GM21528 (cell line): ENCODE measurements at regions not wholly inside any gene's neighbourhood (a gene's known extent, or its start where the extent isn't known, plus 50 kb on each side); places are given as distances from the start of the nearest gene placed in this dataset.

Experiments used
- ATAC-seq: cut with Tn5 transposase; IDR thresholded peaks from one replicate; pipeline ENCODE4 v1.9.1; 2021; ENCODE audit warnings: mild to moderate bottlenecking, moderate library complexity; ENCODE audit not compliant: unreplicated experiment, low FRiP score

DNA sequence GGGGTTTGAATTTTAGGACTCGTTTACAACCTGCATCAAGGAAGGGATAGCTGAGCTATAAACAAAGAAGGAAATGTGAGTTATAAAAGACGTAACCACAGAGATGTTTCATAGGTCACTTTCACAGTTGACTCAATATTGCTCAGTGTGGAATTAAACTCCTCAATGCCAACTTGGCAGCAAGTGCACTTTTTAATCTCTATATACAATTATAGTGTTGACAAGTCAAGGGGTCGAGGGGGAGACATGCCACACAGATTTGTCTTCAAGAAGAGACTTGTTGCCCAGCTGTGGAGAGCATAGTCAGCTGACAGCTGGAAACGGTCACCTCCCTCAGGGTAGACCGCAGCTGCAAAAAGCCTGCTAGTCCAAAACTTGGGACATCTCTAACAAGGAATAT lies 163.4 kb upstream of the DMAC1 start:
- no peak for ATAC-seq

DNA sequence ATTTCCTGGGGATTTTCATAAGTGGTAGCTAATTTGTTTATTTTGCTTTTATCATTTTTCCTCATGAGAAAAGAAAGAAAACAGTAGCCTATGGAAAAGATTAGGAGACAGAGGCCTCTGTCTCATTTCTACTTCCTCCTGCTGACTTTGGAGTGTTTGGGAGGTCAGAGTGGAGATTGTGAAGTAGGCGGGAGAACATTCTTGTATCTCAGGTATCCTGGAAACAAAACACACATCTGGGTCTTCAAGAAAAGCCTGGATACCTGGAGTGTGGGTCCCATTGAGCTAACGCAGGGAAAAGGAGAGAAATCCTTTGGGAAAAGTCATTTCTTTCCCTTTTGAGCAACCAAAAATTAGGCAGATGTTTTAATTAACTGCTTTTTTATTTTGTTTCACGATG lies 161.5 kb upstream of the DMAC1 start:
- no peak for ATAC-seq

DNA sequence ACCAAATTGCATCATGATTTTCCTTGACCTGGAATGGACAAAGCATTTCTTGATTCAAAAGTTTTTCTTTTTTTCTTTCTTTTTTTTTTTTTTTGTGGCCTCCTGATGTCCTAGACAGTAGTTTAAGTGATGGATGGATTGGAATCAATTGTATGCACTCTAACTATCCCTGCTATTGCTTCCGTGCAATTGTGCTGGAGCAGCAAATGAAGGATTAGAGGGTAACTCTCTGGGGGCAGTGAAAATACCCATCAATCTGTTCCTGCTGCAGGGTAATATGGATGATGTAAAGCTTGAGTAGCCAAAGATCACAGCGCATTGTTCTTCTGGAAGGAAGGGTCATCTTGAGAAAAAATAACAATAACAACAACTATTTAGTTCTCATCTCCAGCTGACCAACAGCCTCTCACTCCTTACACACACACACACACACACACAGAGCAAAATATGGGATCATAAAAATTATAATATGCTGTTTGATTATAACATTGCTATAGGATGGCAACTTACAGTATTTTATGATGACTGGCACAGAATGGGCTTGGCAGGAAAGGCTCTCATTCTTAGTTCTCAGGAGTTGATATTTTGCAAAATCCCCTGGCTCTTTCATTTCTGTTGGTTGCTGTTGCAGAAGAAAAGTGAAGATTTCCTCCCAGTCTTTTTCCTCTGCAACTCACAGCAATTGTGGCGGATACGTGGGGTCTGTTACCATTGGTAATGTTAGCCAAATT lies 160.9 kb upstream of the DMAC1 start:
- ATAC-seq = no peak

DNA sequence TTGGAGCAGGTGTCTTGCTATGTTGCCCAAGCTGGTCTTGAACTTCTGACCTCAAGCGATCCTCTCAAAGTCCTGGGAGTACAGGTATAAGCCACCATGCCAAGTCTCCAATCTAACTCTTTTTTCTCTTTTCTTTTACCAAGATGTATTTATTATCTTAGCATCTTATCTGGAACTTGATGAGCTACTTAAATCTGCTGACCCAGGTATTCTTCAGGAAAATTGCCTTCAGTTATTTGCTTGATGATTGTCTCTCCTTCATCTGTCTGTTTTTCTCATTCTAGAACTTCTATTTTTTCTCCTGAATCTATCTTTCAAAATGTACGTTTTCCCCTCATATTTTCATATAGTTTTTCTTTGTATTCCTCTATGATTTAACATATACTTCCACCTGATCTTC lies 158.2 kb upstream of the DMAC1 start:
- no peak for ATAC-seq

DNA sequence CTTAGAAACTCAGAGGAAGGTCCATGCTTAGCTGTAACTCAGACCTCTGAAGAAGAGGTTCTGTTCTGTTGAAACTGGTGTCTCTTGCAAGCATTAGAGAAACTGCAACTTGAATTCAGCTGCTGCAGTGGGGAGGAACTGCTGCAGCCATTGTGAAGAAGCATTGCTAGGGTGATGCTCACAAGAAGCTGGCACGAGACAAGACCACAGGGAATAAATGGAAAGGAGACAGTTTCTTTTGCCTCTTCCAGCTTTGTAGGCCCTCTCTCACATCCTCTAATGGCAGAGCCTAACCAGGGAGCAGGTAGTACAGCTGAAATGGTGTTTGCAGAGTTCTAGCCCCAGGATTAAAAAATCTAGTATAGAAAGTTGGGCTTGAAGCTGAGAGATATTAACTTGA lies 148.0 kb upstream of the DMAC1 start:
- no peak for ATAC-seq

DNA sequence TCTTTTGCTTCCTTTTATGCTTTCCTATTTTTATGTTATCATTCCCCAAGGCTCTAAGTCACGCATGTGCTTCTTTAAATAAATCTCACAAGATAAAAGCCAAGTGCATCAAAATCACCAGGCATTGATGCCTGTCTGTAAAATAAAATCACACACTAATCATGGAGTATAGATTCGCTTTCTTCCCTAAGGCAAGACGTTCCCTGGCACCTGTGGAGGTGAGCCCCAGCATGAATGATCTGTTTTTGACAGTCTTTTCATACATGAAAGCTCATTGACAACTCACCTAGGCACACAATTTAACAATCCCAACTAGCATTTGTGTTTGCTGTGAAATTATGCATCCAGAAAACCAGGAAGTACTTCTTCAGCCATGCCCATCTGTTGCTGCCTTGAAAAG lies 146.9 kb upstream of the DMAC1 start:
- no peak for ATAC-seq

DNA sequence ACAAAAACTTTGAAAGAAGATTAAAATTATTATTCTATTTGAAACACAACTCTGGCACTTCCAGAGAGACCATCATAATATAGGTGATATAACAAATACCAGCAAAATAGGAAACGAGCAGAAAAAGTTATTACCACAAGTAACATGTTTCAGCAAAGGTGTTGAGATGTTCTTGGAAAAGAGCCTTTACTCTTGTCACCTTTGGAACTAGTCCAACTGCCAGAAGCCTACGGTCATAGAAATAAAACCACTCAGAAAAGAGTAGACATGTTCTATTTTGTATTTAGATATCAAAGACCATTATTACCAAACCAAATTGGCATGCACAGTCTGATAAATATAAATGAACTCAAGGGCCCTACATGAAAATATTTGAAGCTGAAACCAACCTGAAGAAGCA lies 145.0 kb upstream of the DMAC1 start:
- ATAC-seq = no peak

DNA sequence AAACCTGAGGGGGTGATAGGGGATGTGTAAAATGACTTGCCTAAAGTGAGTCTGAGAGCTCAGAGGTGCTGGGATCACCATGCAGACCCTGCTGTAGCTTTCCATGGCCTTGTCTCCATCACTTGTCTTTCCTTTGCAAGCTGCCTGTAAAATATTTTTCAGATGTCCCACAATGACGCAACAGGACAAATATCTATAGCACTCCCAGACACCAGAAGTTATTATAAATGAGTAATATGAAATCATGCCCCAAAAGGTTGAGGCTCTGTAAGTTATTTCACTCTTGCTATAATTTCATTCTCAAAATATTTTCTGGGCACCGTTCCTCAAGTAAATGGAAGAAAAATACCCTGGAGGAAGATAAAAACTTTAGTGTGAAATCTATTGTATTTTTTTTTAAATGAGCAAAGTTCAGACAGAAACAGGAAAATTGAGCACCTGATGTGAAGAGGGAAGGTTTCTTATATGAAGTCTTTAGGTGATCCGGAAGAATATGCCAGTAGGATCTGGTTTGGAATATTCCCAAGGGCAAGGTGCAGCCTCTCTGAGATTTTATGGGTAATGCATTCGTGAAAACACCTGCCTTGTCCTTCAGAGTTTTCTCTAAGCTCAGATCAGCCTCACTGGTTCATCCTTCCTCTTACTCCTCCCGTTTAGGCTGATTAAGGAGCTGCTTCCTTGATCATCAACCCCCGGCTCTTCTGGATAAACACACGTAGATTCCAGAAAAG lies 138.3 kb upstream of the DMAC1 start:
- ATAC-seq = no peak

DNA sequence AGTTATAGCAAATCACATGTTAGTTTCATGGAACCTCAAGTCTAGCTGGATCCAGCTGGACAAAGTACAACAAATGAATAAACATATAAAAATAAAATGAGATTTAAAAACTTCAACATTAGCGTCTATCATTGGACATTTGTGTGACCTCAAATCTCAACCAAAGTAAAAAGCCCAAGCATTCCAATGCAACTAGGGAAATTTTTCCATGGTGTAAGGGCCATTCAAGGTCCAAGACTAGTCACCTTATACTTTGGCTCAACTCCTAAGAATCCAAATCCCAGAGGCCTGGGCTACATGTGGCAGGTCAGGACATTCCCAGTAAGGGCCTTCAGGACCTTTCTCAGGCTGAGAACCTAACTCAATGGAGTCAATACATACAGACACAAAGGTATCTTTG lies 137.4 kb upstream of the DMAC1 start:
- ATAC-seq = no peak

DNA sequence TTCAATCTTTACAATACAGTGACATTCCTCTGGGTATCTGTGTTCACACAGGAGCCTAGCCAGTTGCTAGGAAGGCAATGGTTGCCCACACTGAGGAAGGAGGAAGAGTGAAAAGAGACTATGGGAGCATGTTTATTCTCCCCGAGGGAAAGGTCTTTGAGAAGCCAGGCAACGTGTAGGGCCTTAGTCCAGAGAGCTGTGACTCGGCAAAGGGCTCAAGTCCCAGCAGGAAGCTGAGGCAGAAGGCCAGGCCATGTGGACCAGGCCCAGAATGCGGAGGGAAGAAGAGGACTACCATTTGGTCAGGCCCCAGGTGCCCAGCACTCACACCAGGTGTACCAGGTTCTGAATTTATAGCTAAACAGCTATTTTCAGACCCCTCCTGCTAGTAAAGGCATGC lies 136.6 kb upstream of the DMAC1 start:
- no peak for ATAC-seq

DNA sequence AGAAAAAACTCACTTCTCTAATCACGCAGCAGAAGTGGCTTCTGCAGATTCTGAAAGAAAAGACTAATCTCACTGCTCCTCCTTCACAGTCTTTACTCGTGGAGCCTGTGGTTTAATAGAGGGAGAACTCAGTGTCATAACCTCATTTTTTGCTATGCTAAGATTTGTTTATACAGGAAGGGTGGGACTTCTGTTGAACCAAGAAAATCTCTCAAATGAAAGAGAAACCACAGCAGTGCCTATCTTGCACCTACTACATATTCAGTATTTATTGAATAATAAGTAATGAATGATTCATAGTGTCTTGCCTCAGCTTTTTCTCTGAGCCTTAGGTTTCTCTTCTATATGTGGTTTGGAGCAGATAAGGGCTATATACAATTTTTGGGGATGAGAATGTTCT lies 136.1 kb upstream of the DMAC1 start:
- peak; percentile 84 for ATAC-seq

DNA sequence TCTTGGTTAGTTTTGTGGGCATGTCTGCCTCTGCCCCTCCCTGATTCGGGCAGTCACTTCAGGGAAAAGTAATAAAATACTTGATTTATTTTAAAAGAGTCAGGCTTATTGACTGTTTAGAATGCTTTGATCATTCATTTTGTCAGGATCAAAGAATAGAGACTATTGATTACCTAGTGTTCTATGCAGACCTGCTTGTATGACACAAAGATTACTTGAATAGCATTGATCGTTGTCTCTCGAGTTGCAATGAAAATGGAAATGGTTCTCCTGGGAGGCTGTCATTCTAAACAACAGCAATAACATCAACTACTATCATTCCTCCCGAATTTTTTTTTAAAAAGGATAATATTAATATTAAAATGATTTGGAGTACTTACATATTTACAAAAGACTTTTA lies 133.2 kb upstream of the DMAC1 start:
- ATAC-seq = no peak

DNA sequence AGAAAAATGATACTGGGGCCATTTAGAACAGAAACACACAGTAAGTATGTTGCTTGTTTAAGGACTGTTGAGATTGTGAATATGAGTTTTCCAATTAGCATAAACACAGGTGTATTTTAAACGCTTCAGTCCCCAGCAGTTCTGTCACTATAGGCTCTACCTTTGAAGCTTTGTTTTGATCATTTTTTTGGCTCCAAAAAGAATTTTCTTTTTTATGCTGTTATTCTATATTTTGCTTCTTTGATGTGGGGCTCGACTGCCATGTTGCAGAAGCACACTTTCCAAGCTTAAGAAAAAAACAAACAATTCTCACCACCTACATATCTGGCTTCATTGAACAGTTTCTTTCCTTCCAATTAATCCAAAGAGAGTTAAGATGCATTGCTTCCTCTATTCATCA lies 131.0 kb upstream of the DMAC1 start:
- ATAC-seq = no peak

DNA sequence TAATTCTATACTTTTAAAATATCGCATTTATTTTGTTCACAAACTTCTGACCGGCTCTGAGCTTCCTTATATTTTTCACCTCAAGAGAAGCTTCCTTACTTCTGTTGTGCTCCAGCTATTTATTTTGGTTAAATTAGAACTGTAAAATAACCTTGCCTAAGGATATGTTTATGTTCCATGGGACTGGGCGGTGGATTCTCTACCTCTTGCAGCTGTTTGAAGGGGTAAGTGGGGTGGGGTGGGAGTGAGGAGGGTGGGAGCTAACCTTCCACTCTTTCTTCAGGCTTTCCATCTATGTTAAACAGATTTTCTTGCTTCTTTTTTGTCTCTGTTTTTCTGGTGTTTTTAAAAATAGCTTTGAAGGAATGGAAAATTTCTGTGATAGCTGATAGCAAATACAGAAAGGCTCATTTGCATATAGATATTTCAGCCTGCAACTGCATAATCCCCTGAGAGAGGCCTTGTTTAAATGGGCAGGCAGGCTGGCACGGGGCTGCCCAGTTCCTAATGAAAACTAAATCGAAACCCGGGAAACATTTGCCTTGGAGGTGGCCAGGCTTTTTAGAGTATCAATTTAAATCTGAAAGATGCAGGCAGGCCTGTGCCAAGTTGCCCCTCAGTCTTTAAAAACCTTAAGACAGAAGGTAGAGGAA lies 122.1 kb upstream of the DMAC1 start:
- ATAC-seq = no peak

DNA sequence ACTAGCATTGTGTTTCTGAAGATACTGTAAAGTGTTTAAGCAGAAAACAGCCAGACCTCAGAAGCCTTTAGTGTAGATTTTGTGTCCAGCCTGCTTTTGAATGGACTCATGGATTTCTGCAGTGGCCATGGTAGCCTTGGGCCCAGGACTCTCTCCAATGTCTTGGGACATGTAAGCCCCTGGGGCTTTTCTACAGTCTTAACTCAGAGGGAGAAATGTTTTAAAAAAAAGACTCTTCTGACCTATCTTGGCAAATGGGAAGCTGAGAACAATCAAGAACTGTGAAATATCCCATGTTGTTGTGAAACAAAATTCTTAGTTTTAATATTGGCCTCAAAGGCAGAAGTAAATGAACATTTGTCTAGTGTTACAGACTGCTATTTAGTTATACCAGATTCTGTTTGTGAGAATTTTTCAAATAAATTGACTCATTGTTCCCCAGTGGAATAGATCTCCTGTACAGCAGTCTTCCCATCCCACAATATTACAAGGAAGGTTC lies 112.5 kb upstream of the DMAC1 start:
- ATAC-seq = no peak

DNA sequence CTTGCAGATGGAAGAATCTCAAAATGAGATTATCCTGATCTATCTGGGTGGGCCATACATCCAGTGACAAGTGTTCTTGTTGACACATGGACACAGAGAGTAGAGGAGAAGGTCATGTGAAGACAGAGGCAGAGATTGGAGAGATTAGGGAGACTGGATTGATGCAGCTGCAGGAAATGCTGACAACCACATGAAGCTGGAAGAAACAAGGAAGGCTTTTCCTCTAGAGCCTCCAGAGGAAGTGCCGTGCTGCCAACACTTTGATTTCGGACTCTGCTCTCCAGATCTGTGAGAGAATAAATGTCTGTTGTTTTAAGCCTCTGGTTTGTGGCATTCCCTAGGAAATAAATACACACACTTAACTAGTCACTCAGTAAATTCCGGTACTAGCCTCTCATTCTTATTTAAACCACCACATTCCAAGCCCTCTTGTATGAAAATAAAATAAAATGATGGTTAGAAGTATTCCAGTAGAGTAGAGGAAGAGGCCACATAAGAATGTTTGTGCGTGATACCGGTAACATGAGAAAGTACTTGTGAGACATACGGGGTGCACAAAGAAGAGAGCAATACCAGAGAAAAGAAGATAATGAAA lies 110.9 kb upstream of the DMAC1 start:
- no peak for ATAC-seq

DNA sequence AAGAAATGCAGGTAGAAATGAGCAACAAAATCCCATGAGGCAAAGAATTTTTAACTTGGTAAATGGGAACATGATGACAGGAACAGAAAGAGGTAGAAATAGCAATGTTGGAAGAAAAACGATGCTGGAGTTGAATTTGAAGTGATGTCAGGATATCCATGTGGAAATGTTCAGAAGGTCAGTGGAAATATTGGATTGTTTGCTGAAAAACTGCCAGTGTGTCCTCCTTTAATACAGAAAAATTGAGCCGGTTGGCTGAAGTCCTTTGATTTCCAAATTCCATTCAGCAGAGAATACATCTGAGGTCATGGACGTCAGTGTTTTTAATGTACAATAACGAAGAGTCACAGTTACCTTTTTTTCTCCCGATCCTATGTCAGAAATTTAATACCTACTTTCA lies 110.0 kb upstream of the DMAC1 start:
- ATAC-seq = no peak

DNA sequence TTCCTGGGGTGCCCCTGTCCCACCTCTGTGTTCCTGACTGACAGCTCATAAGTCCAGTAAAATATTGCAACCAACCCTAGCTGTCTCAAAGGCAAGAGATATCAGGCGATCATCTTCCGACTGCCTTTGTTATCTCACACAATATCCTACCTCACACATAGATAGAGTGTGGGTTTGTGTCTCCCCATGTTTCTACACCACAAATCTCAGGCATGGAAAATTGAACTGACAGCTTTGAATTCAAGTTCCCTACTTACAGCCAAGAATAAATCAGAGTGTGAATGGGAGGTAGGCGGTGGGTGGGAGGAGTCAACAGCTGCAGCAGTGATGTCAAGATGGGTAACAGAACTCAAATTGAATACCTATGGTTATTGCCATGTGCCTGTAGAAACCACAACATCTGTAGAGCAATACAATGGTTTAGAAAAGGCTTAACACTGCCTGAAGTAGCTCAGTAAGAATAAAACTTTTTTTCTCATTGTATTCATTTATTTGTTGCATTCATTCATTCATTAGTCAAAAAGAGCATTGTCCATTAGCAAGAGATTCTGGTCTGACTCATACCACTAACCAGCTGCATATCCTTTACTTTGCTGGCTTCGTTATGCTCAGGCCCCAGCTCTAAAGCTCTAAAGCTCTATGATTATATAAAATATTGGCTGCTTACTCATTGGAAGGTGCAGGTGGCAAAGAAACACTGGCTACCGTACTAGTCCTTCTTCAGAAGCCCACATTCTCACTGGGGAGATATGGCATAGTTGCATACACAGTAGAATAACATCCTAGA lies 108.2 kb upstream of the DMAC1 start:
- no peak for ATAC-seq

DNA sequence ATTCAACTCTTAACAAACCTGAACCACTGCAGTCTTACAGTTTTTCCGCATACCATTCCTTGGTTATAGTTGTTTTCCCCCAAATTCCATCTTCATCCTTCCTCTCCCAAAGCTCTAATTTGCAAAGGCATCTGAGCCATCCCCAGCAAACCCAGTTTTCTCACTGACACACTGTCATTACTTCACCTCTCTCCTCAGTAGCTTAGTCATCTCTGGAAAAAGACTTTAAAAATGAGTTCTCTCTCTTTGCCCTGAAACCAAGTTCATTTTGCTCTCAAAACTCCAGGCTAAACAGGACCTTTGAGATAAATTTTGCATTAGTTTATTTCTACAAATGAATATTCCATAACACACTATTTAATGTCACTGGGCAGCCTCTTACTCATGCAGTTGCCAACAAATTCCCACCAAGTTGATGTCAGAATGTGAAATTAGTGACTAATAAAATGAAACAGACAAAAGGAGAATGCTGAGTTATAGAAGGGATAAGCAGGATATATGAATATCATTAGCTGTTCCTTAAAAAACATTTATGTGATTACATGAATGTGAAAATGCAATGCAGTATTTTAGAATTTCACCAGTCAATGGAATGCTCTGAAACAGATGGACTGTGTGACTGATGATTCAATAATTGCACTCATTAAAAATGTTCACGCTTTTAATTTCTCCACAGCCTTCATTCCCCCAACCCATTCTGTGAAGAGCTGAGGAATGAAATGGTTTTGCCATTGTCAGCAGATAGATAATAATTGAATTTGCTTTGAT lies 107.4 kb upstream of the DMAC1 start:
- no peak for ATAC-seq

DNA sequence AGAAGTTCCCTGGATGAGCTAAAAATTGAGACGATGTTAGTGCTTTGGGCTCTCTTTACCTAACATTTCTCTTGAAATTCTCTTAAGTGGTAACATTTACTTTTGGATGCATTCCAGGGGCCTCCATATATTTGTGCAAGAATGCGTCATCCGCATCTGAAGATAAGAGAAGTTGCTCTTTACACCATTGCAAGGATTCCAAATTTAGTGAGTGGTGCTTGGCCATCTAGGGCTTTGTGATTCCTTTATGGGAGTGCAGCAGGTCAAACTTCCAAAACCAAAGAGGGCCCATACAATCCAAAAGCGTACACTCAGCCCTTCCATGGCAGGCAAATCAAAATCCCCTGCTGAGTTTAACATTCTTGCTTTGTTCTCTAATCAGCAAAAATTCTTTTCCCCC lies 102.0 kb upstream of the DMAC1 start:
- no peak for ATAC-seq
